Right renal cortex interstitium (tissue), 3 donors: ENCODE measurements at regions not wholly inside any gene's neighbourhood (a gene's known extent, or its start where the extent isn't known, plus 50 kb on each side); places are given as distances from the start of the nearest gene placed in this dataset.
A peak's percentile ranks its signal among the peaks of the same experiment; 100 is the strongest.
"Not testable (repeated sequence)": the region's sequence is repeated elsewhere in the genome, so short reads cannot be mapped to it uniquely, and the experiment has no call there.

ENCODE experiments used
- DNase-seq, 3 donors: peaks; one replicate each; pipeline ENCODE4 v3.0.0-alpha.2; 2013; ENCODE audit warnings: low read depth in 3 of 3, low spot score in 2 of 3

DNA sequence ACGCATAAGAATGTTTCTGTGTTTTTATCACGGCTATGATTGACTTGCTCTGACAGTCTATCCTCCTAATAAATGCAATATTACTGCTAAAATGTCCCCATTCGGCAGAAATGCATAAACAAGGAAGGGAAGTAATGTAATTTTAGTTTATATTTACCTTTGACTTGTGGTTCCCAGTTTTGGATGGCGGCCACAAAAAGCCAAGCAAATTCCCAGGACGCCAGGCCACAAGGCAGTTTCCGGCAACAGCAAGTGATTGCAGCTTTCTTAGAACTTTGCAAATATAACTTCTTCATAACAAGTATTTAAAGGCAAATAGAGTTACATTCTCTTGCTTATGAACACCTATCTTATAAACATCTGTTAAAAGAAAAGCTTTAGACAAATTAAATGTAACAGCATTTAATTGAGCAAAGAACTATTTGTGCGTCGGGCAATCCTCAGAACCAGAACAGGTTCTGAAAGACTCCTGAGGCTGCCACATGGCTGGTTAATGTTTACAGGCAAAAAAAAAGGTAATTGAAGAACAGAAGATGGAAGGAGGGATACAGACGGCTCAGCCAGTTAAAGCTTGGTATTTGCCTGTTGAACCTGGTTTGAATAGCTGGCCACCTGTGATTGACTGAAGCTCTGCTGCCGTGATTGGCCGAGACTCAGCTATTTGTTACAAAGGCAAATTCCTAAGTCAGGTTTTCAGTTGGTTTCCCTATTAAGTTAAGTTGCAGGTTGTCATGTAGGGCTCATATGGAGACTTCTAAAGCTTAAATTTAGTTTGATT, 80.8 kb downstream of the C21orf91 start:
- DNase-seq: no peak

DNA sequence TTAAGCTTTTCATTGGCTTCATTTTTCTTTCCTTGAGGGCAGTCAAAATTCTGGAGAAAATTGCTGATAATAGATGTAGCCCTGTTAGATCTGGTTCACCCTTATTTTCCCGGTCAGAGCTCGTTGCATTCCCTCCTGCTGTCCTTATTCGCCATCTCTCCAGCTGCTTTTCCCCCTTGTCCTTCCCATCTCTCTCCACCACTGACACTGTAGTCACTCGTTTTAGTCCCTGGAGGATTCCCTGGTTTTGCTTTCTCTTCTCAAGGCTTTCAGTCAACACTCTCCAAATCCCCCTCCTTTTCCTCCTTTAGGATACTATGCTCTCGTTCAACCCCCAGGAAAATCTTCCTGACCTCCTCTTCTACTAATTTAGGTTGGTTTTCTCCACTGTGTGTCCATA, 83.1 kb downstream of the C21orf91 start:
- DNase-seq: no peak

DNA sequence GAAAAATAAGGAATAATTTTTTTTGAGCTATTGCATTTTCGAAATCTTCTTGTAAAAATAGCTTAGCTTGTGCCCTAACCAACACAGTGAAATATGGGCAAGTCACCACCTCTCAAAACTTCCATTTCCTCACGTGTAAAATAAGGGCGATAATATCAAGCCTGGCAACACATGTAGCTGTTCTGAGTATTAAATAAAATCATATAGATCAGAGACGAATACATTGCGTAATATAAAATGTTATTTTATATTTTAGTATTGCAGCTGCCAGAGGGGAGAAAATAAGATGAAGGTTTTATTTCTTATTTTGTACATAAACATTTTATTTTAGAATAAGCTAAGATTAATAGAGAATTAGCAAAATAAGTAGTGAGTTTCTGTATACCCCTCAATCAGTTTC, 85.9 kb downstream of the C21orf91 start:
- no peak for DNase-seq

DNA sequence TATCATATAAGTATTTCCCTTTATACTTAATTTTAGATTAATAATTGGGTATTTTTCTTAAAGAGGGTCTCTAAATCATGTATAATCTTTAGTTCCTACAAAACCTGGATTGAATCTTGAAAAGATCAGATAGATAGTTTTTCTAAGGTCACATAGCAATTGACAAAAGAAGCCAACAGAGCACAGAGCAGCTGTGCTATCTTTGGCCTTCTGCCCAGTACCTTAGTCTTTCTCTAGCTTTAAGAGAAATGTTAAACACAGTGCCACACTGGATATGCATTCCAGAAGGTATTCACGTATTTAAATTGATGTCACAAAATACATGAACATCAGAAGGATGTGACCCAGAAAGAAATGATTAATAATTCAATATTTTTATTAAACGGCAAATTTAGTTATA, 86.8 kb downstream of the C21orf91 start:
- DNase-seq: no peak

DNA sequence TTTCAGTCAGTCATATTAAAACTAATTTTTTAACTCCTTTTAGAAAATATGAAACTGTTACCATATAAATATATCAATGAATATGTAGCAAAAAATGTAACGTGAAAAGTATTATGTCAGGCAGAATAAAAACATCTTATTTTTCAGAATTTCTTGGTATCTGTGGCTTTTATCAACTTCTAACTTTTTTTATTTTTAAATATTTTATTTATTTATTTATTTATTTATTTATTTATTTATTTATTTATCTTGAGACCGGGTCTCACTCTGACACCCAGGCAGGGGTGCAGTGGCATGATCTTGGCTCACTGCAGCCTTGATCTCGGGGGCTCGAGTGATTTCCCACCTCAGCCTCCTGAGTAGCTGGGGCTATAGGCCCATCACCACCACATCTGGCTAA, 87.6 kb downstream of the C21orf91 start:
- no peak for DNase-seq

DNA sequence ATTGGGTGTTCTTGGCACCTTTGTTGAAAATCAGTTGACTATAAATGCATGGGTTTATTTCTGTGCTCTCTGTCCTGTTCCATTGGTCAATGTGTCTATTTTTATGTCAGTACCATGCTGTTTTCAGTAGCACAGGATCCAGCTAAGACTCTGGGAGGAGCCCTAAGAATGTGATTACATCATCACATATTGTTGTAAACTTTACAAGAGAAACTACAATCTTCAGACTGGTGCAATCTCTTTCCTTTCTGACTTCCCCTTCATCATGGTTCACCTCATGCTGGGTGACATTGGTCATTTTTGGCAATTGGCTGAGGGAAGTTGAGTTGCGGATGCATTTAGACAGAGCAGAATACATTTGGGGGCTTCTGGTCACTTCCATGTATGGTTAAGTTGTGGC, 88.4 kb downstream of the C21orf91 start:
- DNase-seq: no peak

DNA sequence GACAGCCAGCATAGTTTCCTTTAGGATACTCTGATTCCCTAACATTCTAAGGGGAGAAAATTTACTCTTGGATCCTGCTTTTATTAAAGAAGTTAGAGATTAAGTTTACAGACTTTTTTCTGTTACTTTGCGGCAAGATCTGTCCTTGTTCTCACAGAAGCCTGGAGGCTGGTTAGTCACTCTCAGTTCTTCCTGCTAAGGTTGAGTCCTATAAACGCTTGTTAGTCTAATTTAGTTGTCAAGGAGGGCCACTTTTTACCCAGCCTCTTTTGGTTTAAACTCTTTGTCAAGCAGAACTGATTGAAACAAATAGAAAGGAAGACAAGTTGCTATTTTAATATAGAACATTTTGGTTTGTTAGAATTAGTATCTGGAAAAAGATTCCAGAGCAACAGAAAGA, 89.7 kb downstream of the C21orf91 start:
- DNase-seq: no peak

DNA sequence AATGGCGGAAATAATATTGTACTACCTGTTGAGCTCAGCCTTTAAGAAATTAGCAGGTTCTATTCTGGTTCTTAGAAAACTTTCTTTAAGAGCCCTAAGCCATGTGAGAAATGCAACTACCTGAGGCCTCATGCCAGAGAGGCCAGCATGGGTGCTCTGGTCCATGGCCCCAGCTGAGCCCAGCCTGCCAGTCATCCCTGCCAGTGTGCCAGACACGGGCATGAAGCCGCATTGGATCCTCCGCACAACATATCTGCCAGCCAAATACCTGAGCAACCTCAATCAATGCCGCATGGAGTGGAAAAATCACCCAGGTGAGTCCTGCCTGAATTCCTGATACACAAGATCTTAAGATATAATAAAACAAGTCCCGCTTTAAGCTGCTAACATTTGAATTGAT, 91.8 kb downstream of the C21orf91 start:
- DNase-seq: no peak

DNA sequence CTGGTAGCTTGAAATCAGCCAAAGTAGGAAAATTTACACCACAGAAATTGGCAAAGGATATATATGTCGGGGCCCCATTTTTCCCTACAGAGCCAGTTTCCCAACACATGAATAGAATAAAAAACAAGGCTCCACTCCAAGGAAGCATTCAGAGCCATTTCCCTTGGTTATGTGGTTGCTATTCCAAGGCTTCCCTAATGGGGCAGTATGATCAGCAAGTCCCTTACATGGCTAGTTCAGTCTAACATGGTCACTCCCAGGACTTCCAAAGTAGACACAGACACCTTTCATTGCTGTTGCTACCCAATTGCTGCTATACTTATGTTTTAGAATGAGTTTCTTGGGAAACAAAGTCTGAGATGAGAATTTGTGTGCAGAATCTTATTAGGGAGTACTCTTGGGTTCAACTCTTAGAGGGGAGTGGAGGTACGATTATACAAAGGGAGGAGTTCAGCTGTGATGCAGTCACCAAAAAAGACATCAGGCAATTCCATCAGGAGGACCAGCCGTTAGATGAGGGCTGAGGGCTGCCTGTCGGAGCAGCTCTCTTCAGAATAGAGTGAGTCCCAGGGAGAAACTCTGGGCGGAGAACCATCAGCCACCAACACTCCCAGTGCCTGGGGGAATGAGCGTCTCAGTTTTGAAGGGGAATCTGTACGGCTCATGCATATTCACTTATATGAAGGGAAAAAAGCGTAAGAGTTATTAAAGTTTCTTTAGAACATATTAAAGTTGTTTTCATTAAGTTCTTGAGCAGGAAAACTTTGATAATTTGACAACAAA, 92.9 kb downstream of the C21orf91 start:
- no peak for DNase-seq

DNA sequence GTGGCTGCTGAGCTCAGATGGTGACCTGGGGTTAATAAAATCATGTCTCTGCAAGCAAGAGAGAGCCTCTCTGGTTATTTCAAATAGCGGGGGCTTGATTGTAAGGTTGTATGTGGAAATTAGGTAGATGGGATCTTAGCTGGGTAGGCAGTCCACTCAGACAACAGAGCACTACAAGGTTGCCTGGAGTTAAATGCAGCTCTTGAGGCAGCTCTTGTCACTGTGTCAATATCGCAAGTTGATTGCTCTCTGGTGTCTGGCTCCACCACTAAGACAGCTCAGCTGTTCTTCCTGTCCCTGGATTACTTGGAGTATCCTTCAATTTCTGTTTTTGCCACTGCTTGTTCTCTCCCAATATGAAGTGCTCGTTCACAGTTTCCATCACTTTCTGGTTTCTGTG, 93.8 kb downstream of the C21orf91 start:
- DNase-seq: no peak

DNA sequence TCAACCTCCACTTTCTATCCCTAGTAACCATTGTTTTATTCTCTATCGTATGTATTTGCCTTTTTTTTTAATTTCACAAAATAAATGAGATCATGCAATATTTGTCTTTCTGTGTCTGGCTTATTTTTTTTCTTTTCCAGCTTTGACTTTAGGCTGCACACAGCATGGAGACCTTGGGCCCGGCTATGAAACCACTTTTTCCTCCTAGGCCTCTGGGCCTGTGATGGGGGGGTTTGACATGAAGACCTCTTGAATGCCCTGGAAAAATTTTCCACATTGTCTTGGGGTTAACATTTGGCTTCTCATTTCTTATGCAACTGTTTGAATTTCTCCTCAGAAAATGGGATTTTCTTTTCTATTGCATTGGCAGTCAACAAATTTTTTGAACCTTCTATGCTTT, 100.2 kb upstream of the BTG3 start:
- DNase-seq: no peak

DNA sequence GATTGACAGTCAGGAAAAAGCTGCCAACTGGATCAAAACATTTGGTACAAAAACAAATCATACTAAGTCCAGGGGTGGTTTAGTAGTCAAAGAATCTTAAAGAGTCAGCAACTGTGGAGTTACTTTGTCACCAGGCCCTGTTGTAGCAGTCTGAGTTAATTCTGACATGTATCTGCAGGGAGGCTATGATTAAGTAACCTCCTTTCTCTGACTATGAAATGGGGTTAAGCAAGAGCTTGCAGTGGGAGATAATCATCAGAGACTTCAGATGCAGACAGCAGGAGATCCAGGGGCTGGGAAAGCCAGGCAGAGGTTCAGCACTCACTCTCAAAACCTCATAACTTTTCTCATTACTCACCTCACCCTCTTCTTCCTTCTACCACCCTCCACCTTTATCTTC, 99.2 kb upstream of the BTG3 start:
- DNase-seq: no peak

DNA sequence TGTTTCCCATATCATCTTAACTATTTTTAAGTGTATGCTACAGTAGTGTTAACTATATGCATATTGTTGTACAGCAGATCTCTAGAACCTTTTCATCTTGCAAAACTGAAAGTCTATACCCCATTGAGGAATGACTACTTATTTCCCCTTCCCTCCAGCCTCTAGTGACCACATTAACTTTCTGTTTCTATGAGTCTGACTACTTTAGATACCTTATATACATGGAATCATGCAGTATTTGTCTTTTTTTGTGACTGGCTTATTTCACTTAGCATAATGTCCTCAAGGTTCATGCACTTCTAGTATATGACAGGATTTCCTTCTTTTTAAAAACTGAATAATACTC, 96.5 kb upstream of the BTG3 start:
- DNase-seq: no peak

DNA sequence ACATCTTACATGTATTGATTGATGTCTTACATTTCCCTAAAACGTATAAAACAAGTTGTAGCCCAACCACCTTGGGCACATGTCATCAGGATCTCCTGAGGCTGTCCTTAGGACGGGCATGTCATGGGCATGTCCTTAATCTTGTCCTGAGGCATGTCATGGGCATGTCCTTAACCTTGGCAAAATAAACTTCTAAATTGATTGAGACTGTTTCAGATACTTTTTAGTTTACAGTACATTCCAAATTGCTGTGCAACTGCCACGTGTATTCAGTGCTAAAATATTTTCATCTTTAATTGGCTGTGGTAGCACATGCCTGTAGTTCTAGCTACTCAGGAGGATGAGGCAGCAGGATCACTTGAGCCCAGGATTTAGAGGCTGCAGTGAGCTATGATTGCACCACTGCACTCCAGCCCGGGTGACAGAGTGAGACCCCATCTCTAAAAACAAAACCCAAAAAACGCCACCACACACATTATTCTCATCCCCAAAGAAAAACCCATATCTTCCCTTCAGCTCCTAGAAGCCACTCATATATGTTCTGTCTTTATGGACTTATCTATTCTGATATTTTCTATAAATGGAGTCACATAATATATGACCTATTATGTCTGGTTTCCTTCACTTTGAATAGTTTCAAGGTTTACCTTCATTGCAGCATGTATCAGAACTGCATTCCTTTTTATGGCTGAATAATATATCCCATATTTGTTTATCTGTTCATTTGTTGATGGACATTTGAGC, 96.0 kb upstream of the BTG3 start:
- no peak for DNase-seq

DNA sequence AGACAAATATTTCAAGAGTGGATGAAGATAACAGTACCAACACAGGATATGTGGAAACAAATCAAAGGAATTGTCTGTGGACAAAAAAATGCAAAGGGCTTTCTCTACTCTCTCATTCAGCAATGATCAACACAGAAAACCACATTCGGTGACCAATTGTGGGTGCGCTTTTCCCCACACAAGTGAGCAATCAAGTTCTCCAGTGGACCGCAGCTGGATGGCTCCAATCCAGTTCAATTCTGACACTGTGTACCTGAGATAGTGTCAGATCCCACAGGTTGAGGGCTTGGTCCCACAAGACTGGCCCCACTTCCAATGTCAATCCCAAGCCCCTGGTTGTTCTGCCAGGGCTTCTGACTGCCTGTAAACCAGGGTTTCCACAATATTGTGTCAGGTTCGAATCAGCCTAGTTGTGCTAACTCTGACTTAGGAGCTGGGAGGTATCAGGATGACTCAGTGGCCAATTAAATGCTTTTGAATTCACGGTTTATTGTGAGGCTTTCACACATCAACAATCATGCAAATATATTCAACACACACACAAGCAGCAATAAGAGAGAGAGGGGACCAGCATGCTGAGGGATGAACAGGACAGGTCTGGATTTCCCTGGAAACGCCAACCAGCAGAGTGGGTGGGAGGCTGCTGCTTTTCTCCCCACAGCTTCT, 87.0 kb upstream of the BTG3 start:
- no peak for DNase-seq

DNA sequence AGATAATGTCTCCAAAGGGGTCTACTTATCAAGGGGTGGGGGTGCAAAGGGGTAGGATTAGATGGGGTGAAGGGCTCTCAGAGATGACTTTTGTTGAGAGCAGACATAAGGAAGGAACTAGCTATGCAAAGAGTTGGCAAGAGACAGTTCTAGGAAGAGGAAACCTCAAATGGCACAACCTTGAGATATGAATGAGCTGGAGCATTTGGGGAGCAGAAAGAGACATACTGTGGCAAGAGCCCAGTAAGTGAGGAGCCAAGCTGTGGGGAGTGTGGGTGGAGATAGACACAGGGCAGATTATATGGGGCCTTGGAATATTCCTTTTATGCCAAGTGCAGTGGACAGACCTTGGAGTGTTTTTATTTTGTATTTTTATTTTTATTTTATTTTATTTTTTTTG, 84.8 kb upstream of the BTG3 start:
- DNase-seq: no peak

DNA sequence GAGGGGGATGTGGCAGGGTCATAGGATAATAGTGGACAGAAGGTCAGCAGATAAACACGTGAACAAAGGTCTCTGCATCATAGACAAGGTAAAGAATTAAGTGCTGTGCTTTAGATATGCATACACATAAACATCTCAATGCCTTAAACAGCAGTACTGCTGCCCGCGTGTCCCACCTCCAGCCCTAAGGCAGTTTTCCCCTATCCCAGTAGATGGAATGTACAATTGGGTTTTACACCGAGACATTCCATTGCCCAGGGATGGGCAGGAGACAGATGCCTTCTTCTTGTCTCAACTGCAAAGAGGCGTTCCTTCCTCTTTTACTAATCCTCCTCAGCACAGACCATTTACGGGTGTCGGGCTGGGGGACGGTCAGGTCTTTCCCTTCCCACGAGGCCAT, 81.7 kb upstream of the BTG3 start:
- not testable (repeated sequence) for DNase-seq

DNA sequence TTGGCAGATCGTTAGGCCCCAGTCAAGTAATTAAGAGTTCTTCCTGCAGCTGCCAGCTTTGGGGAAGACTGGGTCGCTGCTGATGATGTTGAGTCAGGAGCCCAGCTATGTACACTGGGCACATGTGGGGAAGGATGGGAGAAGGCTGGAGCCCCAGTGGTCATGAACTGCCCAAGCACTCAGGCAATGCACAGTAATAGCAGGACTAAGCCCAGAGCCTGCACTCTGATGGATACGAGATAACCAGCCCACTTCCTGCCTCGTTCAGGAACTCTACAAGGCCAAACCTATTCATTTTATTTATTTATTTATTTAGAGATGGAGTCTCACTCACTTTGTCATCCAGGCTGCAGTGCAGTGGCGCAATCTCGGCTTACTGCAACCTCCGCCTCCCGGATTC, 81.1 kb upstream of the BTG3 start:
- no peak for DNase-seq

DNA sequence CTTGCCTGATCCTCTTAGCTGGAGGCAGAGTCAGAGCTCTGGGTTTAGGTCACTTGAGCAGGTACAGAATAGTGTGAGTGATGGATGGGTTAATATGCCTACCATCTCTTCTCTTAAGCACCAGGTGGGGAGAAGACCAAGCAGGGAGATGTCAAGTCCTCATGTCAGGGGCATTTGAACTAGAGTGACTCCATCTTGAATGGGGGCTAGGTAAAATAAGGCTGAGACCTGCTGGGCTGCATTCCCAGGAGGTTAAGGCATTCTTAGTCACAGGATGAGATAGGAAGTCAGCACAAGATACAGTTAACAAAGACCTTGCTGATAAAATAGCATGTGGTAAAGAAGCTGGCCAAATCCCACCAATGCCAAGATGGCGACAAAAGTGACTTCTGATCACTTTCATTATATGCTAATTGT, 77.4 kb upstream of the BTG3 start:
- DNase-seq: no peak

DNA sequence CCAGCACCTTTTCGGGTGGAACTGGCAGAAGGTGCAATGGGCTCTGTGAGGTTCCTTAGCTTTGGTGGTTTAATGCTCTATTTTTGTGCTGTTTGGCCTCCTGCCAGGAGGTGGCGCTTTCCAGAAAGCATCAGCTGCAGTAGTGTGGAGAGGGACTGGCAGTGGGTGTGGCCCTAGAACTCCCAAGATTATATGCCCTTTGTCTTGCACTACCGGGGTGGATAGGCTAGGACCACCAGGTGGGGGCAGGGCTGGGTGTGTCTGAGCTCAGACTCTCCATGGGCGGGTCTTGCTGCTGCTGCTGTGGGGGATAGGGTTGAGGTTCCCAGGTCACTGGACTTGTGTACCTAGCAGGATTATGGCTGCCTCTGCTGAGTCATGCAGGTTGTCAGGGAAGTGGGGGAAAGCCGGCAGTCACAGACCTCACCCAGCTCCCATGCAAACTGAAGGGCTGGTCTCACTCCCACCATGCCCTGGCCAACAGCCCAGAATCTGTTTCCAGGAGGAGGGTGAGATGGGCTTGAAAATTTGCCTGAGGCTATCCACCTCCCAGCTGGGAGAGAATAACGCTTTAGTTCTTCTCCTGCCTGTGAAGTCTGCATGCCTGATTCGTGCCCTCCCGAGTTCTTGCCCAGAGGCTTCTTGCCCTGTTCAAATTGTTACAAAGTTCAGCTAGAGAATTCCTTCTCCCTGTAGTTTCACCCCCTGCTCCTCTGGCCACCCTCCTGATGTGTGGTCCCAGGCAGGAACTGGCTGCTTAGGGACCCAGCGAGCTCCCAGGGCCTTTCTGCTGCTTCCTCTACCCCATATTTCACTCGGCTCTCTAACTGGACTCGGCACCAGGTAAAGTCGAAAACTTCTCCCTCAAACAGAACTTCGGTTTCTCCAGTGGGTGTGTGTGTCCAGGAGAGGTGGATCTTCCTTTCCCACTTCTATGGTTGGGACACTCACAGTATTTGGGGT, 76.5 kb upstream of the BTG3 start:
- DNase-seq: peak in 1 of 3 donors; percentile 19
